ENCODE measurements at regions not wholly inside any gene's neighbourhood (a gene's known extent, or its start where the extent isn't known, plus 50 kb on each side); places are given as distances from the start of the nearest gene placed in this dataset.

- DNase-seq (ENCODE audit: low read depth in 2 of 2) = no peak
These were observed 97.6 kb upstream of the SLC38A2 start for GRCh38 chr12:46470036-46470627.

- DNase-seq (ENCODE audit: low read depth in 2 of 2) = no peak
These were observed 96.2 kb upstream of the SLC38A2 start for GRCh38 chr12:46468813-46469212.

GRCh38 chr12:46468160-46468559 lies 95.6 kb upstream of the SLC38A2 start:
- DNase-seq (ENCODE audit: low read depth in 2 of 2) = no peak

- DNase-seq (ENCODE audit: low read depth in 2 of 2) = no peak
These were observed 92.7 kb upstream of the SLC38A2 start for GRCh38 chr12:46465307-46465706.

GRCh38 chr12:46464863-46465262 lies 92.3 kb upstream of the SLC38A2 start:
- DNase-seq (ENCODE audit: low read depth in 2 of 2) = no peak

GRCh38 chr12:46462641-46463355 lies 90.2 kb upstream of the SLC38A2 start:
- DNase-seq (ENCODE audit: low read depth in 2 of 2) = no peak

GRCh38 chr12:46461907-46462640 lies 89.5 kb upstream of the SLC38A2 start:
- no peak for DNase-seq (ENCODE audit: low read depth in 2 of 2)

GRCh38 chr12:46461459-46461858 lies 88.9 kb upstream of the SLC38A2 start:
- DNase-seq (ENCODE audit: low read depth in 2 of 2) = no peak

- no peak for DNase-seq (ENCODE audit: low read depth in 2 of 2)
These were observed 88.2 kb upstream of the SLC38A2 start for GRCh38 chr12:46460682-46461210.

GRCh38 chr12:46459861-46460545 lies 87.4 kb upstream of the SLC38A2 start:
- no peak for DNase-seq (ENCODE audit: low read depth in 2 of 2)

- no peak for DNase-seq (ENCODE audit: low read depth in 2 of 2)
These were observed 86.5 kb upstream of the SLC38A2 start for GRCh38 chr12:46459111-46459510.

- no peak for DNase-seq (ENCODE audit: low read depth in 2 of 2)
These were observed 86.0 kb upstream of the SLC38A2 start for GRCh38 chr12:46458500-46459102.

GRCh38 chr12:46457958-46458357 lies 85.4 kb upstream of the SLC38A2 start:
- DNase-seq (ENCODE audit: low read depth in 2 of 2) = no peak

GRCh38 chr12:46456356-46457334 lies 84.1 kb upstream of the SLC38A2 start:
- DNase-seq (ENCODE audit: low read depth in 2 of 2) = no peak

- DNase-seq (ENCODE audit: low read depth in 2 of 2) = no peak
These were observed 83.2 kb upstream of the SLC38A2 start for GRCh38 chr12:46455648-46456352.

GRCh38 chr12:46454981-46455380 lies 82.4 kb upstream of the SLC38A2 start:
- DNase-seq (ENCODE audit: low read depth in 2 of 2) = no peak

- no peak for DNase-seq (ENCODE audit: low read depth in 2 of 2)
These were observed 80.9 kb upstream of the SLC38A2 start for GRCh38 chr12:46453428-46453827.

GRCh38 chr12:46452776-46453175 lies 80.2 kb upstream of the SLC38A2 start:
- no peak for DNase-seq (ENCODE audit: low read depth in 2 of 2)

- DNase-seq (ENCODE audit: low read depth in 2 of 2) = no peak
These were observed 79.6 kb upstream of the SLC38A2 start for GRCh38 chr12:46452061-46452615.
